T-helper 2 cell treated with Interferon-gamma antibody and Interleukin-4, amounts not matched to agents 5 μg/mL and 100 μg/mL, for 36 hours (primary cell): ENCODE measurements at regions not wholly inside any gene's neighbourhood (a gene's known extent, or its start where the extent isn't known, plus 50 kb on each side); places are given as distances from the start of the nearest gene placed in this dataset.
"Not testable (repeated sequence)": the region's sequence is repeated elsewhere in the genome, so short reads cannot be mapped to it uniquely, and the experiment has no call there.

Source experiments
- DNase-seq: peaks from one replicate; pipeline ENCODE4 v3.0.0; 2021; ENCODE audit warnings: low spot score
- H3K27ac Mint-ChIP-seq: one replicate; pipeline ENCODE4 v1.8.0; 2021; ENCODE audit warnings: mild to moderate bottlenecking, mixed read lengths
- H3K27me3 Mint-ChIP-seq: one replicate; pipeline ENCODE4 v1.8.0; 2021; ENCODE audit warnings: low read depth, mixed read lengths
- H3K36me3 Mint-ChIP-seq: one replicate; pipeline ENCODE4 v1.8.0; 2021; ENCODE audit warnings: low read depth, mixed read lengths
- H3K4me1 Mint-ChIP-seq: one replicate; pipeline ENCODE4 v1.8.0; 2021; ENCODE audit warnings: low read depth, mixed read lengths
- H3K4me3 Mint-ChIP-seq: one replicate; pipeline ENCODE4 v1.8.0; 2022; ENCODE audit warnings: mild to moderate bottlenecking, moderate library complexity, mixed read lengths
- H3K9me3 Mint-ChIP-seq: one replicate; pipeline ENCODE4 v1.8.0; 2021; ENCODE audit warnings: mixed read lengths

DNA sequence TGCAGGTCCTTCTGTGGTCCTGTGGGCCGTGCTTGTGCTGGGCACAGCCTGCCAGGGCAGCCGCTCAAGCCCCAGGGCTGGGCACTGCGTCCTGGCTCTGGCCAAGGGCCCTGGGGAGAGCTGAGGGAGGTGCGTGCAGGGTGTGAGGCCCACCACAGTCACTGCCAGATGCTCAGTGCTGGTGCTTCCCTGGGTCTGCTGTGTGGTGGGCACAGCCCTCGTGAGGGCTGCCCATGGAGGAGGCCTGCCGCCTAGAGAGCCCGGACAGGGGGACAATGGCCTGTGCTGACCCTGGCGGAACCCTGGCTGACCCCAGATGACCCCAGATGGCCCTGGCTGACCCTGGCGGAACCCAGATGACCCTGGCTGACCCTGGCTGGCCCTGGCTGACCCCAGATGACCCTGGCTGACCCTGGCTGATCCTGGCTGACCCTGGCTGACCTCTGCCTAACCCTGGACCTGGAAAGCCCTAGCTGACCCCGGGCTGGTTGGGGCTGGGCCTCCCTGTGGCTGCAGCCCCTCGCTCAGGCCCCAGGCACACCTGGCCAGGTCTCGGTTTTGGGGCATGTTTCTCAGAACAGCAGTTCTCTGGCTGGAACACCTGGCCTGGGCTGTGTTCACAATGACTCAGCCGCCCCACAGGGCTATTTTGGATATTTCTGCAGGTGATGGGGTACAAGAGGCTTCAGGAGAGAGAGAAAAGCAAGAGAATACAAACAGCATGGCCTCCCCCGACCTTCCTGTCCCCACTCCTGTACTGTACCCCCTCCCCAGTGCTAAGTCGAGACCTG, 55.4 kb downstream of the TMEM121 start:
- no peaks in the 10 kb centered on the region for H3K4me1 Mint-ChIP-seq
- no peaks in the 10 kb centered on the region for H3K36me3 Mint-ChIP-seq
- no peaks in the 10 kb centered on the region for H3K9me3 Mint-ChIP-seq
- no peak overlapping the region for H3K27ac Mint-ChIP-seq
- H3K27me3 Mint-ChIP-seq, result no peaks in the 10 kb centered on the region
- no peak for DNase-seq
- no peak overlapping the region for H3K4me3 Mint-ChIP-seq

- no peak for DNase-seq
- Mint-ChIP-seq H3K27me3 (no peaks in the 10 kb centered on the region), H3K27ac (no peak overlapping the region)
Measured at GRCh38 chr14:105582639-105583038, 56.3 kb downstream of the TMEM121 start.

GRCh38 chr14:105583914-105584313, 57.5 kb downstream of the TMEM121 start:
- not testable (repeated sequence) for H3K4me3 Mint-ChIP-seq, DNase-seq, H3K27me3 Mint-ChIP-seq, H3K9me3 Mint-ChIP-seq, H3K4me1 Mint-ChIP-seq, H3K27ac Mint-ChIP-seq, H3K36me3 Mint-ChIP-seq

More at GRCh38 chr14:105582639-105583038, 56.3 kb downstream of the TMEM121 start:
- no peak overlapping the region for H3K4me3 Mint-ChIP-seq
- H3K9me3 Mint-ChIP-seq, result no peaks in the 10 kb centered on the region
- H3K36me3 Mint-ChIP-seq, result no peaks in the 10 kb centered on the region
- H3K4me1 Mint-ChIP-seq, result no peaks in the 10 kb centered on the region

- H3K9me3 Mint-ChIP-seq, H3K36me3 Mint-ChIP-seq, H3K27ac Mint-ChIP-seq, DNase-seq, H3K4me1 Mint-ChIP-seq, H3K4me3 Mint-ChIP-seq, H3K27me3 Mint-ChIP-seq: not testable (repeated sequence)
Measured at GRCh38 chr14:105585290-105585689, 58.9 kb downstream of the TMEM121 start.

DNA sequence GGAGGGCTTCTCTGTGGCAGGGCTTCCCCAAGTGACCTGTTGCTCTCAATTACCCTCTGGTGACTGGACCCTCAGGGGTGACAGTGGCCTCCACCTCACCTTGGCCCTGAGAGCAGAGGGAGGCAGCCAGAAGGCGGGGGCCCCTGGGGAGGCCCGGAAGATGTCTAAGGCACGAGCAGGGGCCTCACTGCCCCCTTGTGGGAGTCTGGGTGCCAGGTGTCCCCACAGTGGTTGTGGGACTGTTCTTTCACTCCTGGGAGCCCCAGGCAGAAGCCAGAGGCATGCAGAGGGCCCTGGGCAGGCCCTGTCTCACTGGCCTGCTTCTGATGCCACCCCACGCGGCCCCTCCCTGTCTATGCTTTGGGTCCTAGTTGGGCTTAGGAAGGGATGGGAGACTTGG, 59.3 kb downstream of the TMEM121 start:
- H3K36me3 Mint-ChIP-seq, H3K27ac Mint-ChIP-seq, H3K4me3 Mint-ChIP-seq: not testable (repeated sequence)

GRCh38 chr14:105586144-105586872, 59.9 kb downstream of the TMEM121 start:
- not testable (repeated sequence) for H3K27ac Mint-ChIP-seq, H3K4me1 Mint-ChIP-seq, DNase-seq, H3K4me3 Mint-ChIP-seq, H3K9me3 Mint-ChIP-seq, H3K27me3 Mint-ChIP-seq, H3K36me3 Mint-ChIP-seq

More for the DNA sequence above, 59.3 kb downstream of the TMEM121 start:
- H3K9me3 Mint-ChIP-seq, DNase-seq, H3K4me1 Mint-ChIP-seq, H3K27me3 Mint-ChIP-seq: not testable (repeated sequence)

DNA sequence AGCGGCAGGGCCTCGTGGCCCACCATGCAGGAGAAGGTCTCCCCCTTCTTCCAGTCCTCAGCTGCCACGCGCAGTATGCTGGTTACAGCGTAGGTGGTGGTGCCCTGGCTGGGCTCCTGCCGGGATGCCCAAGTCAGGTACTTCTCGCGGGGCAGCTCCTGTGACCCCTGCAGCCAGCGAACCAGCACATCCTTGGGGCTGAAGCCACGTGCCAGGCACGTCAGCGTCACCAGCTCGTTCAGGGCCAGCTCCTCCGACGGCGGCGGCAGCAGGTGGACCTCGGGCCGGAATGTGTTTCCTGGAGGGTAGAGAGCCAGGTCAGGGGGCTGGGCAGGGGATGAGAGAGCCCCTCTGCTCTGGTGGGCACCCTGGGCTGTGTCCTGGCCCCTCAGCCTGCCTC, 60.7 kb downstream of the TMEM121 start:
- H3K4me3 Mint-ChIP-seq, H3K9me3 Mint-ChIP-seq, H3K36me3 Mint-ChIP-seq, H3K4me1 Mint-ChIP-seq, DNase-seq, H3K27me3 Mint-ChIP-seq, H3K27ac Mint-ChIP-seq: not testable (repeated sequence)

- H3K27ac Mint-ChIP-seq, H3K36me3 Mint-ChIP-seq, H3K9me3 Mint-ChIP-seq, H3K27me3 Mint-ChIP-seq, DNase-seq, H3K4me1 Mint-ChIP-seq, H3K4me3 Mint-ChIP-seq: not testable (repeated sequence)
Measured at GRCh38 chr14:105587482-105588235, 61.3 kb downstream of the TMEM121 start.

DNA sequence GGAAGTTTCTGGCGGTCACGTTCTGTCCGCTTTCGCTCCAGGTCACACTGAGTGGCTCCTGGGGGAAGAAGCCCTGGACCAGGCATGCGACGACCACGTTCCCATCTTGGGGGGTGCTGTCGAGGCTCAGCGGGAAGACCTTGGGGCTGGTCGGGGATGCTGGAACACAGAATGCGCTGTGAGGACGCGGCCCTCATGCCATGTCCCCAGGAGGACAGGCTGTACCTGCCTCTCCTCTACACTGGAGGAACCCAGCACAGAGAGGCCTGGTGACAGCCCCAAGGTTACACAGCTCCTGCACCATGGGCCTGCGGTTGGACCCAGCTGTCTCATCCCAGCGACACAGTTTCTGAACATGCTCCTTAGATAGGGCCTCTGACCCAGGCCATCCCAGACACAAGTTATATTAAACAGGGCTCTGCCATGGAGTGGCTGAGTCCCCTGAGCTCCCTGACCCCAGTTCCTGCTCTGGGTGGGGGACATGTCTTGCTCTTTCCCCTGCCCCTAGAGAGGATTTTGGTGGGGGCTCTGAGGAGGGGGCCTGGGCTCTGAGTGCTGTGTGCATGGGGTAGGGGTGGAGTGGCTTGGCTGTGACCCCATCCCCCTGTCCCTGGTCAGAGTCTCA, 62.0 kb downstream of the TMEM121 start:
- no peaks in the 10 kb centered on the region for H3K9me3 Mint-ChIP-seq
- H3K4me3 Mint-ChIP-seq, result no peak overlapping the region
- no peaks in the 10 kb centered on the region for H3K27me3 Mint-ChIP-seq
- H3K27ac Mint-ChIP-seq, result no peak overlapping the region
- H3K4me1 Mint-ChIP-seq, result no peaks in the 10 kb centered on the region
- no peak for DNase-seq
- H3K36me3 Mint-ChIP-seq, result no peaks in the 10 kb centered on the region

GRCh38 chr14:105589161-105589925, 63.0 kb downstream of the TMEM121 start:
- H3K9me3 Mint-ChIP-seq, result no peaks in the 10 kb centered on the region
- H3K36me3 Mint-ChIP-seq, result no peaks in the 10 kb centered on the region
- DNase-seq, result no peak
- no peaks in the 10 kb centered on the region for H3K4me1 Mint-ChIP-seq
- H3K27ac Mint-ChIP-seq, result no peak overlapping the region
- no peaks in the 10 kb centered on the region for H3K27me3 Mint-ChIP-seq
- H3K4me3 Mint-ChIP-seq, result no peak overlapping the region

DNA sequence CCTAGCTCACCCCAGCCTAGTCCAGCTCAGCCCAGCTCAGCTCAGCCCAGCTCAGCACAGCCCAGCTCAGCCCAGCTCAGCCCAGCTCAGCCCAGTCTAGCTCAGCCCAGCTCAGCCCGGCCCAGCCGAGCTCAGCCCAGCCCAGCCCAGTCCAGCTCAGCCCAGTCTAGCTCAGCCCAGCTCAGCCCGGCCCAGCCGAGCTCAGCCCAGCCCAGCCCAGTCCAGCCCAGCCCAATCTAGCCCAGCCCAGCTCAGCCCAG, 63.5 kb downstream of the TMEM121 start:
- not testable (repeated sequence) for H3K9me3 Mint-ChIP-seq, H3K36me3 Mint-ChIP-seq, H3K4me1 Mint-ChIP-seq, DNase-seq, H3K27me3 Mint-ChIP-seq, H3K27ac Mint-ChIP-seq, H3K4me3 Mint-ChIP-seq

DNA sequence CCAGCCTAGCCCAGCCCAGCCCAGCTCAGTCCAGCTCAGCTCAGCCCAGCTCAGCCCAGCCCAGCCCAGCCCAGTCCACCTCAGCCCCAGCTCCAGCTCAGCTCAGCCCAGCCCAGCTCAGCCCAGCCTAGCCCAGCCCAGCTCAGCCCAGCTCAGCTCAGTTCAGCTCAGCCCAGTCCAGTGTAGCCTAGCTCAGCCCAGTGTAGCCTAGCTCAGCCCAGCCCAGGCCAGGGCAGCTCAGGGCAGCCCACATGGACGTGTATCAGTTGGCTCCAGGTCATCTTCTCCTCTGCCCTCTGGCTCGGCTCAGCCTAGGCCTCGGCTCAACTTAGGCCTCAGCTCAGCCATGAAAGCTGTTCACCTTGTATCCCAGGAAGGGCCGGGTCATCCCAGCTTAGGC, 64.7 kb downstream of the TMEM121 start:
- Mint-ChIP-seq H3K27me3 (no peaks in the 10 kb centered on the region), H3K36me3 (no peaks in the 10 kb centered on the region), H3K9me3 (no peaks in the 10 kb centered on the region), H3K4me1 (no peaks in the 10 kb centered on the region), H3K27ac (no peak overlapping the region), H3K4me3 (no peak overlapping the region)
- DNase-seq, result no peak

- not testable (repeated sequence) for H3K27me3 Mint-ChIP-seq, H3K27ac Mint-ChIP-seq, H3K36me3 Mint-ChIP-seq, DNase-seq, H3K4me3 Mint-ChIP-seq, H3K9me3 Mint-ChIP-seq, H3K4me1 Mint-ChIP-seq
Measured at GRCh38 chr14:105591792-105592341, 65.5 kb downstream of the TMEM121 start.
